ENCODE measurements at regions not wholly inside any gene's neighbourhood (a gene's known extent, or its start where the extent isn't known, plus 50 kb on each side); places are given as distances from the start of the nearest gene placed in this dataset.
"Not testable (repeated sequence)": the region's sequence is repeated elsewhere in the genome, so short reads cannot be mapped to it uniquely, and the experiment has no call there.

DNA sequence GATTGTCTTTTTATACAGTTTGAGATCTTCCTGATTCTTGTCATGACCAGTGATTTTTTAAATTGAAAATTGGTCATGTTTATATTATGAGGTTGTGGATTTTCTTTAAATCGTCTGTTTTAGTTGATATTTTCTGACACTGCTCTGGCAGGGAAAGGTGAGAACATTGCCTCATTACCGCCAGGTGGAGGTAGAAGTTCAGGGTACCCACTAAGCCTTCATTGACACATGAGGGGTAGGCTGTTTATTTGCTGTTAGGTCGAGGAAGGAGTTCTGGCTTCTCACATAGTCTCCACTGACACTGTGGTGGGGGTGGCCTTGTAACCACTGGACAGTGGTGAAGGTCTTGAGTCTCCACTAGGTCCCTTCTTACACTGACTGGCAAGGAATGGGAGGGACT is 117.6 kb upstream of the GPR101 start:
- TF ChIP-seq, protein P1, sequence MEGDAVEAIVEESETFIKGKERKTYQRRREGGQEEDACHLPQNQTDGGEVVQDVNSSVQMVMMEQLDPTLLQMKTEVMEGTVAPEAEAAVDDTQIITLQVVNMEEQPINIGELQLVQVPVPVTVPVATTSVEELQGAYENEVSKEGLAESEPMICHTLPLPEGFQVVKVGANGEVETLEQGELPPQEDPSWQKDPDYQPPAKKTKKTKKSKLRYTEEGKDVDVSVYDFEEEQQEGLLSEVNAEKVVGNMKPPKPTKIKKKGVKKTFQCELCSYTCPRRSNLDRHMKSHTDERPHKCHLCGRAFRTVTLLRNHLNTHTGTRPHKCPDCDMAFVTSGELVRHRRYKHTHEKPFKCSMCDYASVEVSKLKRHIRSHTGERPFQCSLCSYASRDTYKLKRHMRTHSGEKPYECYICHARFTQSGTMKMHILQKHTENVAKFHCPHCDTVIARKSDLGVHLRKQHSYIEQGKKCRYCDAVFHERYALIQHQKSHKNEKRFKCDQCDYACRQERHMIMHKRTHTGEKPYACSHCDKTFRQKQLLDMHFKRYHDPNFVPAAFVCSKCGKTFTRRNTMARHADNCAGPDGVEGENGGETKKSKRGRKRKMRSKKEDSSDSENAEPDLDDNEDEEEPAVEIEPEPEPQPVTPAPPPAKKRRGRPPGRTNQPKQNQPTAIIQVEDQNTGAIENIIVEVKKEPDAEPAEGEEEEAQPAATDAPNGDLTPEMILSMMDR (IDR thresholded peaks at IDR 0.05): no peak
- Histone ChIP-seq H3K9me3 (no peaks in the 10 kb centered on the region), H3K4me1 (ENCODE audit: control insufficient read depth in 1 of 2, insufficient read depth in 1 of 2, low read depth in 1 of 2, low read length in 1 of 2) (no peaks in the 10 kb centered on the region)

DNA sequence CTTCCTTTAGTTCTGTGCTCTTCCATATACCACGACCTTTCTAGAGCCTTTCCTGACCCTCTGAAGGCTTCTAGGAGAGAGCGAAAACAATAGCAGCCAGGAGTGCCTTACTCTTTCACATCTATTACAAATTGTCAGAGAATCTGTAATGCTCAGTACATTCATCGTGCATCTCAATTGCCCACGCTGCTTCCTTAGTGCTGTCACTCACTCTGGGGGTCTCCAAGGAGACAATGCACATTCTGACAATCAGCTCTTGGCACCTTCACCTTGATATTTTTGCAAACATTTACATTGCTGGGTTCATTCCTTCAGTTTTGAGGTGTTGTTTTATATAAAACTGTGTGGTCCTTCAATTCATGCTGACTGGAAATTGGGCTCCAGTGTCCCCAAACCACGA is 110.1 kb upstream of the GPR101 start:
- H3K4me3 ChIP-seq (ENCODE audit: low read depth in 1 of 2, low read length in 1 of 2): no peak overlapping the region
- no peaks in the 10 kb centered on the region for H3K9me3 ChIP-seq
- no peaks in the 10 kb centered on the region for H3K36me3 ChIP-seq
- no peaks in the 10 kb centered on the region for H3K4me1 ChIP-seq (ENCODE audit: control insufficient read depth in 1 of 2, insufficient read depth in 1 of 2, low read depth in 1 of 2, low read length in 1 of 2)
- no peak overlapping the region for H3K27ac ChIP-seq
- TF ChIP-seq, protein P1 (IDR thresholded peaks at IDR 0.05): no peak
- H3K27me3 ChIP-seq: no peaks in the 10 kb centered on the region

More for the DNA sequence above, 117.6 kb upstream of the GPR101 start:
- Histone ChIP-seq H3K27me3 (no peaks in the 10 kb centered on the region), H3K4me3 (ENCODE audit: low read depth in 1 of 2, low read length in 1 of 2) (no peak overlapping the region), H3K27ac (no peak overlapping the region), H3K36me3 (no peaks in the 10 kb centered on the region)

DNA sequence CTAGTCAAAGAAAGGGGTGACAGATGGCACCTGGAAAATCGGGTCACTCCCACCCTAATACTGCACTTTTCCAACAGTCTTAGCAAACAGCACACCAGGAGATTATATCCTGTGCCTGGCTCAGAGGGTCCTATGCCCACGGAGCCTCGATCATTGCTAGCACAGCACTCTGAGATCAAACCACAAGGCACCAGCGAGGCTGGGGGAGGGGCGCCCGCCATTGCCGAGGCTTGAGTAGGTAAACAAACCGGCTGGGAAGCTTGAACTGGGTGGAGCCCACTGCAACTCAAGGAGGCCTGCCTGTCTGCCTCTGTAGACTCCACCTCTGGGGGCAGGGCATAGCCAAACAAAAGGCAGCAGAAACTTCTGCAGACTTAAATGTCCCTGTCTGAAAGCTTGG is 88.9 kb upstream of the GPR101 start:
- not testable (repeated sequence) for H3K27me3 ChIP-seq; H3K27ac ChIP-seq; H3K36me3 ChIP-seq; H3K4me3 ChIP-seq (ENCODE audit: low read depth in 1 of 2, low read length in 1 of 2); H3K4me1 ChIP-seq (ENCODE audit: control insufficient read depth in 1 of 2, insufficient read depth in 1 of 2, low read depth in 1 of 2, low read length in 1 of 2); H3K9me3 ChIP-seq

DNA sequence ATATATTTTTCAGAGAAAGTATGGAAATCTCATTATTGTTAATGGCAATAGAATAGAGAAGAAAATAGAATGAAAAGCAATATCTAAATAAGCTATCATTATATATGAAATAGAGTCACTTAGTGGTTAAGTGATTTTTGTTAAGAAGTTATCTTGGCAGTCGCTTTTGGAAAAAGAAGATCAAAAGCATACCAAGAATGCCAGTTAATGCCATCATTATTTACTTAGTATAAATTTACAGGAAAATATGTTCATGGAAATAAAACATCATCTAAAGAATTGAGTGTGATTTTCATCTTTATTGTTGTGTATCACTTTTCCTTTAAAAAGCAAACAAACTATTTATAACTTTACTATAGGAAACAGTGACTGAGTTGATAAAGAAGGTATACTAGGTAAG is 85.3 kb upstream of the GPR101 start:
- H3K36me3 ChIP-seq: no peaks in the 10 kb centered on the region
- TF ChIP-seq, protein P1 (IDR thresholded peaks at IDR 0.05): no peak

DNA sequence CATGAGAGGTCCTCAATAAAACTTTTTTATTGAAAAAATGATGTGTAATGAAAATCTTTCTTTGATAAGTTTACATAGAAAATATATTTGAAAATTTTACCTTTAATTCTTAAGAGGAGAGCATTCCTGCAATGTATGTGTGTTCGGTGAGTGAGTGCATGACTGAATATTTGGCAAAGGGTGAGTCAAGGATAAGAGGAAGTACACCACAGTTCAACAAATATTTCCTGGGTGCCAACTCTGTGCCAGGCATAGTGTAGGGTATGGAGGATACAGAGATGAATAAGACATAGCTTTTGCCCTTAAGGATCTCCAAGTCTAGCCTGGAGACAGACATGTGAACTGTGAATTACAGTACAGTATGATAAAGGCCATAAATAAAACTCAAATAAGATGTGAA is 84.7 kb upstream of the GPR101 start:
- Histone ChIP-seq H3K4me1 (ENCODE audit: control insufficient read depth in 1 of 2, insufficient read depth in 1 of 2, low read depth in 1 of 2, low read length in 1 of 2) (no peaks in the 10 kb centered on the region), H3K36me3 (no peaks in the 10 kb centered on the region), H3K9me3 (no peaks in the 10 kb centered on the region), H3K4me3 (ENCODE audit: low read depth in 1 of 2, low read length in 1 of 2) (no peak overlapping the region), H3K27ac (no peak overlapping the region), H3K27me3 (no peaks in the 10 kb centered on the region)
- TF ChIP-seq, protein P1 (IDR thresholded peaks at IDR 0.05): no peak

More for the DNA sequence above, 85.3 kb upstream of the GPR101 start:
- no peaks in the 10 kb centered on the region for H3K27me3 ChIP-seq
- no peaks in the 10 kb centered on the region for H3K4me1 ChIP-seq (ENCODE audit: control insufficient read depth in 1 of 2, insufficient read depth in 1 of 2, low read depth in 1 of 2, low read length in 1 of 2)
- no peak overlapping the region for H3K4me3 ChIP-seq (ENCODE audit: low read depth in 1 of 2, low read length in 1 of 2)
- no peak overlapping the region for H3K27ac ChIP-seq
- no peaks in the 10 kb centered on the region for H3K9me3 ChIP-seq

DNA sequence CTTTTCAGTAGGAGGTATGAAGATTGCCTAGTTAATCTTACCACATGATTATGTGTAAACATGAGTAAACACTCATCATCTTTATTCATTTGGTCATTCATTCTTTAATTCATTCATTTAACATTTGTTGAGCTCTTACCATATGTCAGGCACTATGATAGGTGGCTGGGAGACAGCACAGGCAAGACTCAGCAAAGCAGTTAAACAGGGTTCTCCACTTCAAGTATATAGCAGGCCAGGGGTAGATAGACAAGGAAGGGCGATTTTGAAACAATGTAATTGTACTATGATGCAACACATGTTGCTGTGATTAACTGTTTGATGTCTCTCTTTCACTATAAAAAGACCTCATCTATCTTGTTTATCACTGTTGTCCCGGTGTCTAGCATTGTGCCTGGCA is 84.3 kb upstream of the GPR101 start:
- TF ChIP-seq, protein P1 (IDR thresholded peaks at IDR 0.05): no peak
- H3K9me3 ChIP-seq: no peaks in the 10 kb centered on the region
- no peak overlapping the region for H3K27ac ChIP-seq
- no peaks in the 10 kb centered on the region for H3K4me1 ChIP-seq (ENCODE audit: control insufficient read depth in 1 of 2, insufficient read depth in 1 of 2, low read depth in 1 of 2, low read length in 1 of 2)
- no peaks in the 10 kb centered on the region for H3K27me3 ChIP-seq
- no peaks in the 10 kb centered on the region for H3K36me3 ChIP-seq
- no peak overlapping the region for H3K4me3 ChIP-seq (ENCODE audit: low read depth in 1 of 2, low read length in 1 of 2)

DNA sequence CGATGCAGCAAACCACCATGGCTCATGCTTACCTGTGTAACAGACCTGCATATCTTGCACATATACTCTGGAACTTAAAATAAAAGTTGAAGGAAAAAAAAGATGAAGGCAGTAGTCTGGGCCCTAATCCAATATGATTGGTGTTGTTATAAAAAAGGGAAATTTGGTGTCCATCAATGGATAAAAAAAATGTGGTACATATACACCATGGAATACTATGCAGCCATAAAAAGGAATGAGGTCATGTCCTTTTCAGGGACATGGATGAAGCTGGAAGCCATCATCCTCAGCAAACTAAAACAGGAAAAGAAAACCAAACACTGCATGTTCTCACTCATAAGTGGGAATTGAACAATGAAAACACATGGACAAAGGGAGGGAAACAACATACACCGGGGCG is 74.1 kb upstream of the GPR101 start:
- not testable (repeated sequence) for H3K36me3 ChIP-seq; H3K4me1 ChIP-seq (ENCODE audit: control insufficient read depth in 1 of 2, insufficient read depth in 1 of 2, low read depth in 1 of 2, low read length in 1 of 2)

More for the DNA sequence above, 74.1 kb upstream of the GPR101 start:
- H3K27ac ChIP-seq; H3K4me3 ChIP-seq (ENCODE audit: low read depth in 1 of 2, low read length in 1 of 2); H3K27me3 ChIP-seq; H3K9me3 ChIP-seq: not testable (repeated sequence)

Measured in neutrophil (primary cell).